Small intestine (tissue), 7 donors: ENCODE measurements at regions not wholly inside any gene's neighbourhood (a gene's known extent, or its start where the extent isn't known, plus 50 kb on each side); places are given as distances from the start of the nearest gene placed in this dataset.

ENCODE experiments used
- DNase-seq, 2 donors: peaks; one replicate each; pipeline versions ENCODE4 v3.0.0 to v3.0.0-alpha.2; 2013
- FAIRE-seq: peaks from 2 replicates; lab custom pipeline; 2012; peaks lifted over from hg19 to GRCh38; lab: Jason Lieb, UNC
- H3K27ac ChIP-seq, 3 donors: one replicate each; pipeline ENCODE4 v1.5.1; 2013; ENCODE audit warnings: low read length in 2 of 3, mild to moderate bottlenecking in 2 of 3, control low read depth in 1 of 3, inconsistent platforms in 1 of 3, low read depth in 1 of 3, moderate library complexity in 1 of 3
- H3K27me3 ChIP-seq, 3 donors: one replicate each; pipeline ENCODE4 v1.6.1; 2013; ENCODE audit warnings: low read length in 3 of 3, inconsistent platforms in 1 of 3; ENCODE audit not compliant: control insufficient read depth in 3 of 3, insufficient read depth in 3 of 3
- H3K36me3 ChIP-seq, 3 donors: one replicate each; pipeline ENCODE4 v1.6.1; 2013; ENCODE audit warnings: low read length in 3 of 3, inconsistent platforms in 1 of 3, low read depth in 1 of 3, mild to moderate bottlenecking in 1 of 3, moderate library complexity in 1 of 3; ENCODE audit not compliant: control insufficient read depth in 3 of 3, insufficient read depth in 2 of 3
- H3K4me1 ChIP-seq, 3 donors: one replicate each; pipeline ENCODE4 v1.6.1; 2013; ENCODE audit warnings: low read length in 2 of 3, inconsistent platforms in 1 of 3, low read depth in 1 of 3, mild to moderate bottlenecking in 1 of 3, moderate library complexity in 1 of 3; ENCODE audit not compliant: control insufficient read depth in 3 of 3, insufficient read depth in 2 of 3
- H3K4me3 ChIP-seq, 3 donors: one replicate each; pipeline ENCODE4 v1.5.1; 2013; ENCODE audit warnings: low read length in 3 of 3, control low read depth in 1 of 3, inconsistent platforms in 1 of 3, low read depth in 1 of 3, mild to moderate bottlenecking in 1 of 3, moderate library complexity in 1 of 3
- H3K9me3 ChIP-seq, 2 donors: one replicate each; pipeline ENCODE4 v1.6.1; 2013; ENCODE audit warnings: low read depth in 1 of 2, low read length in 1 of 2; ENCODE audit not compliant: control insufficient read depth in 2 of 2, insufficient read depth in 1 of 2
- WGBS, 3 donors: extraction: QIAGEN DNeasy Blood & Tissue Kit; methylation state at CpG; one replicate each; pipeline ENCODE4 v1.1.7; 2013; 5-methylcytosine and 5-hydroxymethylcytosine counted together
- donor health status: healthy with polysubstance abuse.
- donor health status: control.
- donor health status: control.
- donor health status: Bipolar disorder and iron deficiency.
- donor health status: healthy.

GRCh38 chr21:14876524-14876840 lies 188.3 kb downstream of the NRIP1 start:
- Histone ChIP-seq H3K36me3 (no peaks in the 10 kb centered on the region), H3K9me3 (no peaks in the 10 kb centered on the region), H3K4me1 (peaks cover 0 to 32% (median 9%) of the 10 kb centered on the region in 3 donors), H3K27me3 (no peaks in the 10 kb centered on the region), H3K4me3 (no peak overlapping the region), H3K27ac (peak overlapping the region in 1 of 3 donors; percentile 71)
- peak in 1 of 2 donors; percentile 54 for DNase-seq
- WGBS, 3 donors = 82 to 93% (median 89%) methylated on average over 6 of the region's 6 CpGs
- no peak for FAIRE-seq

GRCh38 chr21:14875704-14876523 lies 188.9 kb downstream of the NRIP1 start:
- Histone ChIP-seq H3K9me3 (no peaks in the 10 kb centered on the region), H3K36me3 (no peaks in the 10 kb centered on the region), H3K27me3 (no peaks in the 10 kb centered on the region), H3K4me3 (no peak overlapping the region), H3K27ac (peak overlapping the region in 1 of 3 donors; percentile 71), H3K4me1 (peaks cover 0 to 32% (median 9%) of the 10 kb centered on the region in 3 donors)
- FAIRE-seq (no peak), DNase-seq (no peak)
- 65 to 86% (median 81%) methylated on average over 8 of the region's 8 CpGs for WGBS, 3 donors

GRCh38 chr21:14875186-14875585 lies 189.6 kb downstream of the NRIP1 start:
- Histone ChIP-seq H3K36me3 (no peaks in the 10 kb centered on the region), H3K27ac (no peak overlapping the region), H3K27me3 (no peaks in the 10 kb centered on the region), H3K4me1 (peaks cover 0 to 32% (median 9%) of the 10 kb centered on the region in 3 donors), H3K4me3 (no peak overlapping the region), H3K9me3 (no peaks in the 10 kb centered on the region)
- no peak for FAIRE-seq
- DNase-seq = peak in 1 of 2 donors; percentile 58
- 71 to 95% (median 92%) methylated on average over 1 of the region's 1 CpG for WGBS, 3 donors

GRCh38 chr21:14874379-14874778 lies 190.4 kb downstream of the NRIP1 start:
- H3K27ac ChIP-seq = no peak overlapping the region
- no peak overlapping the region for H3K4me3 ChIP-seq
- no peaks in the 10 kb centered on the region for H3K36me3 ChIP-seq
- H3K27me3 ChIP-seq = no peaks in the 10 kb centered on the region
- DNase-seq = no peak
- peaks cover 0 to 32% (median 9%) of the 10 kb centered on the region in 3 donors for H3K4me1 ChIP-seq
- no peak for FAIRE-seq
- H3K9me3 ChIP-seq = no peaks in the 10 kb centered on the region

GRCh38 chr21:14871861-14872260 lies 192.9 kb downstream of the NRIP1 start:
- no peak for FAIRE-seq
- Histone ChIP-seq H3K9me3 (no peaks in the 10 kb centered on the region), H3K27me3 (no peaks in the 10 kb centered on the region), H3K27ac (no peak overlapping the region), H3K4me1 (peaks cover 0 to 19% (median 7%) of the 10 kb centered on the region in 3 donors), H3K4me3 (no peak overlapping the region), H3K36me3 (no peaks in the 10 kb centered on the region)
- peak in 1 of 2 donors; percentile 62 for DNase-seq
- 91 to 97% (median 96%) methylated on average over 4 of the region's 4 CpGs for WGBS, 3 donors

- Histone ChIP-seq H3K27ac (no peak overlapping the region), H3K36me3 (no peaks in the 10 kb centered on the region), H3K4me1 (peaks cover 0 to 9% (median 4%) of the 10 kb centered on the region in 3 donors), H3K27me3 (no peaks in the 10 kb centered on the region), H3K9me3 (no peaks in the 10 kb centered on the region), H3K4me3 (no peak overlapping the region)
- 18 to 54% (median 34%) methylated on average over 2 of the region's 2 CpGs for WGBS, 3 donors
- FAIRE-seq (no peak), DNase-seq (no peak)
These were observed 194.0 kb downstream of the NRIP1 start for GRCh38 chr21:14870853-14871149.

- 32 to 54% (median 39%) methylated on average over 5 of the region's 5 CpGs for WGBS, 3 donors
These were observed 194.6 kb downstream of the NRIP1 start for GRCh38 chr21:14869984-14870852.

GRCh38 chr21:14866859-14867765 lies 197.7 kb downstream of the NRIP1 start:
- Histone ChIP-seq H3K36me3 (no peaks in the 10 kb centered on the region), H3K27me3 (no peaks in the 10 kb centered on the region), H3K9me3 (no peaks in the 10 kb centered on the region), H3K4me3 (no peak overlapping the region), H3K27ac (no peak overlapping the region), H3K4me1 (peaks cover 0 to 13% (median 0%) of the 10 kb centered on the region in 3 donors)
- WGBS, 3 donors = 82 to 91% (median 87%) methylated on average over 3 of the region's 3 CpGs
- DNase-seq (no peak), FAIRE-seq (no peak)

More at GRCh38 chr21:14869984-14870852, 194.6 kb downstream of the NRIP1 start:
- Histone ChIP-seq H3K36me3 (no peaks in the 10 kb centered on the region), H3K9me3 (no peaks in the 10 kb centered on the region), H3K4me3 (no peak overlapping the region), H3K27ac (no peak overlapping the region), H3K4me1 (peaks cover 0 to 4% (median 2%) of the 10 kb centered on the region in 3 donors), H3K27me3 (no peaks in the 10 kb centered on the region)
- DNase-seq (no peak), FAIRE-seq (no peak)
